ENCODE measurements at regions not wholly inside any gene's neighbourhood (a gene's known extent, or its start where the extent isn't known, plus 50 kb on each side); places are given as distances from the start of the nearest gene placed in this dataset.

DNA sequence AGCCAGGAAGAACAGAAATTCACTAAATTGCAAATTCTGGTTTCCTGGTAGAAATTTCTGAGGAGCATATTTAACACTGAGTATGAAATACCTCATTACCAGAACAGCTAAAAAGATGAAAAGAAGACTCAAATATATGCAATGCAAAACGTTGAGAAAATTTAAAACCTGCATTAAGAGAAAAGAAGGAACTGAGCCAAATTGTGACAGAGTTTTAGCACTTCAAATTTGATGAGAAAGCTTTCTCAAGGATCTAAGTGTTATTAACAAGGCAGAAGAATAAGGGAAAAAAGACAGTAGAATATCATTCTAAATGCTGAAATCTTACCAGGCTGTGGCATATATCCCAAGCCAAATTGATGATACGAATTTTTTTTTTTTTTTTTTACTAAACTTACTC, 443.0 kb downstream of the COL12A1 start:
- no peak for DNase-seq

DNA sequence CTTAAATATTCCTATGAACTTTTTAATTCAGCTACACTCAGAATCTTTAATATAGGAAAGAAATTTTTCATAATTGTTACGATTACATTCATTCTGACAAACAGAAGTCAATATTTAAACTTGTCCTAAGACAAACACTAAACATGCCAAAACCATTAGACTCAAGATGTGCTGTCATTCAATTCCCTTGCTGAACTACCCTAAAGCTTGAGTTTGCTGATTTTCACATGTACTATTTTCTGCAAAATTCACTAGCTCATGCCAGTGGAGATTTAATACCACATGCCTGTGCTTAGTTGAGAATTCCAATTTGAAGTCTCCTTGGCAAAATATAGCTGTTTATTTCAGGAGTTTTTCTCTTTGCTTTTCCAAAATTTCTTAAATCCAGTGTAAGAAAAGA, 448.0 kb downstream of the COL12A1 start:
- no peak for DNase-seq

DNA sequence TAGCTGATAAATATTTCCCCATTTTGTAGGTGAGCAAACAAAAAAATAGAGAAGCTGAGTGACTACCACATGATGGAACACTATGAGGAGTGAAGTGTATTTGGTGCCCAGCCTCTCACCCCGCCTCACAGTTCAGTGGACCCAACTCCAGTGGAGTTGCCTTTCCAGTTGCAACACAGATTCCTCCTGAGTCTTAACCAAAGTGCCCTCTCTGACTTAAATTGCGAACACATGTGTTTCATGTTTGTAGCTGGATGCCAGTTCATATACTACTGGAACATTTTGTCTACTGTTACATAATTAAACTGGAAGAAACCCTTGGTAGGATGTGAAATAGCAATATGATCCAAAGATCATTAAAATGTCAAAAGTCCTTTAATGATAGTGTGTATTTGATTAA, 448.9 kb downstream of the COL12A1 start:
- DNase-seq = no peak

DNA sequence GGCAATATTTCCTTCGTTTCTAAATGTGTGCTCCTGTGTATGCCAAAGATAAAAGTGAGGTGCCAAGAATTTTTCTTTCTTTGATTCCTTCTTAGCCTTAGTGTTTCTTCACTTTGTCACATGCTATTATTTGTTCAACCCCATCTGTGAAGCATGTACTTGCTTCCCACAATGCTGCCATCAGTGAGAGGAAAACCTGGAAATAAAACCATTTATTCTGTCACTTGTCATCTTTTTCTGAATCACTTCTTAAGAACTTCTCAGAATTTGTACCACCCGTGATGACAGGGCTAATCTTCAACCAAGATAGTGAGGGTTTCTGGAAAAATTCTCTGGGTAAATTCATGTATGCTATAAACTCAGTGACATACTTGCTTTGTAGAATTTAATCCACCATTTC, 450.1 kb downstream of the COL12A1 start:
- peak; percentile 59 for DNase-seq

DNA sequence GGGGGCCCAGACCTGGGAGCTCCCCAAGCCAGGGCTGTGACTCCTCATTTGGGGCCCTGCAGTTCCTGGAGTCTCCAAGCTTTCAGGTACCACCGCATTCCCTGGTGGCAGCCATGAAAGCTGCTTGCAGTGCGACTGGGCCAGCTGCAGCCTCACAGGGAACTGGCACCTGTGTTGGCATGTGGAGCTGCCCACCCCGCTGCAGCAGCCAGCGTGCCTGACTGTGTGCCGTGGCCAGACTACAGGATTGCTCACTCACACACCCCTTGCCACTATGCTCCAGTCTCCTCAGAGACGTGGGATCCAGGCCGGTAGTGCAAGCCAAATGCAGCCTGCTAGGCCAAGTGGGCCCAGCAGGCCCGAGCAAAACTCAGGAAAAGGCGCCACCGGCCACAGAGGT, 450.7 kb downstream of the COL12A1 start:
- no peak for DNase-seq

DNA sequence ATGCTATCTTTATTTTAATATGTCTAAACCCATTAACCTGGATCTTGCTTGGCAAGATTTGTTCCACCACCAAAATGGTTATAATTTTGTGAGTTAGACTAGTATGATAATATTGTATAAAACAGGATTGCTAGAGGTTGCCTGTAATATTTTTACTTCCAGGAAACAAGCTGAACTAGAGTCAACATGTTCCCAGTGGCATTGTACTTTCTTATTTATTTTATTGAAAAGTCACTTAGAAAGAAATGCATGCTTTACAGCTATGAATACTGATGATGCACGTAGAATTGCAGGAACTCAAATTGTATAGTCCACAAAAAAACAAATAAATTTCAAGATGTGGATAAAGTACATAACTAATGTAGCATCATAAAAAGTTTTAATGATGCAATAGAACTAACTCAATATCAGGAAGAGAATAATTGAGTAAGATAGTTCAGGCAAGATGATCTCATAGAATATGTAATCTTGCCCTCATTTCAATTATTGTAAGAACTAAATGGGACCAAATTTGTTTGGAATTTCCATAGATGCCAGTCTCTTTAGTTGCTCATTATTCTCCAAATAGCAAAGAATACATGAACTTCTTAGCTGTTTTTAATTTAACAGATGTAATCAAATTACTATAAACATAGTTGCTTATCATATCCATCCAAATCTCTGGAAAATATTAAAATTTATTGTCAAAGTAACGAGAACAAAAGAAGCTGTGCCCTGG, 451.8 kb downstream of the COL12A1 start:
- no peak for DNase-seq

DNA sequence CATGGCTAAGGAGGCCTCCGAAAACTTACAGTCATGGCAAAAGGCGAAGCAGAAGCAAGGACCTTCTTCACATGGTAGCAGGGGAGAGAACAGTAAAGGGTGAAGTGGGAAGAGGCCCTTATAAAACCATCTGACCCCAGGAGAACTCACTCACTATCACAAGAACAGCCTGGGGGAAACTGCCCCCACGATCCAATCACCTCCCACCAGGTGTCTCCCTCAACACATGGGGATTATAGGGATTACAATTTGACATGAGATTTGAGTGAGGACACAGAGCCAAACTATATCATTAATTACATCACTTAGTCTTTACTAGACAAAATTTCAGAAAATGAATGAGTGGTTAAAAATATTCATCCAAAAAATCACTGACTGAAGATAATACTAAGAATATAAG, 453.6 kb downstream of the COL12A1 start:
- peak; percentile 6 for DNase-seq

DNA sequence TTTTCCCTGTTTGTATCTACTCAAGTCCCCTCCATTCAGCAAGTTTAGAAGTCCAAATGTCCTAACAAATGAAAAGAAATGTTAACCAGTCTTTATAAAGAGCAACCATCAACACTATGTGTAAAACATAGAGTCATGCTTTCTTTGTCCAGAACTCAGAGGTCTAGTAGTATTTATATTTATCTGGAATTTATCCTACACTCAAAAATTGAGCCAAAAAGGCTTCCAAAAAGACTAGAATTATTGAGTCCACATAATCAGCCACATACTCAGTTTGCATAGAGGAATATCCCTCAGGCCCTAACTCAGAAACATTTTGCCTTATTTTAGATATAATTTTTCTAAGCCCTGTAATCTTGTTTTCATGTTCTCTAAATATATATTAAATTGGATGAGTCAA, 455.0 kb downstream of the COL12A1 start:
- DNase-seq = no peak

DNA sequence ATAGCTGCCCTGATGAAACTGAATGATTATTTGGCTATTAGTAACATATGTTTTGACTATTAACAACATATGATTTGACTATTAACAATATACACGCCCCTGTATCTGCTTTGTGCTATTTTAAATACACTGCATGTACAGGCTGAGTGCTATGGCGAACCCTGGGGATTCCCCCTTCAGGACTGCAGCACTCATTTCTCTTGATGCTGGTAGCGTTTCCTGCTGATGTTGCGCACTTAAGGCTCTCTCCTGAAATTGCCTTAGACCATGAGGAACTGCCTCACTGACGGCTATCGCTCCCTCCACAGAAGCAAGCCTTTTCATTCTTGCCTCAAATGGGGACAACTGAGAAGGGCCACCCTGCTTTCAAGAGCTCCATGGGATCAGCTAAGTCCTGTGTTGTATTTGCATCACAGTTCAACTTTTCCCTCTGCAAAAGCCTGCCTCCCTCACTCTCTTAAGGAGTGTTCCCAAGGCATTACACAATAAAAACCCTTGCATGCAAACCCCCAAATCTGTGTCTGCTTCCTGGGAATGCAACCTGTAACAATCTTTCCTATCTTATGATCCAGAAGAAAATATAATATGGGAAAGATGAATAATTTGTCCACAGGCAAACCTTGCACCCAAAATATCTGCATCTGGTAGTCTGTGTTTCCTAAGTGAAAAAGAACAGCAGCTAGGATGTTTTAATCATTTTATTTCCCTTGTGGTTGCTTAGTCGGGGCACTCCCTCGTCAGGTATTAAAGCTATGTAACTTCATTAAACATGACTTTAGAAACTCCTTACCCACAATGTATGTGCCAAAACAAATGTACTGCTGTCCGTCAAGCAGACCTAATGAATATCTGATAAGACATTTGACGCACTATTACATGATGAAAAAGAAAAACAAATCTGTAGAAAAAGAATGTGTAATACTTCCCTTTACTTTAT, 456.4 kb downstream of the COL12A1 start:
- DNase-seq = peak; percentile 59

DNA sequence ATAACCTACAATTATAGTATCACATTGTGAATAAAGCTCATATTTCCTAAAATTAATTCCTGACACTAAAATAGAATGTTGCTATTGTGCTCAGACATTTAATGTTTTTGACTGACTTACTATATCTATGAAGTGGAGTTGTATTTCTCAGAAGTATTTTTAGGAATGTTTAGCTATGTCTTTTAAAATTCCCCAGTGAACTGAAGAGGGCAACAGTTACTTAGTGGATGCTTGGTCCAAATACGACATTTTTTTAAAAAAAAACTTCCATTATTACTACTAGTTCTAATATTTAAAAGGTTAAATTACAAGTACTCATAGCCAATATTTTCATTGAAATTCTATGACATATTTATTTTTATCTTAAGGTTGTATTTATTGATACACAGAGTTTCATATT, 460.2 kb downstream of the COL12A1 start:
- no peak for DNase-seq

DNA sequence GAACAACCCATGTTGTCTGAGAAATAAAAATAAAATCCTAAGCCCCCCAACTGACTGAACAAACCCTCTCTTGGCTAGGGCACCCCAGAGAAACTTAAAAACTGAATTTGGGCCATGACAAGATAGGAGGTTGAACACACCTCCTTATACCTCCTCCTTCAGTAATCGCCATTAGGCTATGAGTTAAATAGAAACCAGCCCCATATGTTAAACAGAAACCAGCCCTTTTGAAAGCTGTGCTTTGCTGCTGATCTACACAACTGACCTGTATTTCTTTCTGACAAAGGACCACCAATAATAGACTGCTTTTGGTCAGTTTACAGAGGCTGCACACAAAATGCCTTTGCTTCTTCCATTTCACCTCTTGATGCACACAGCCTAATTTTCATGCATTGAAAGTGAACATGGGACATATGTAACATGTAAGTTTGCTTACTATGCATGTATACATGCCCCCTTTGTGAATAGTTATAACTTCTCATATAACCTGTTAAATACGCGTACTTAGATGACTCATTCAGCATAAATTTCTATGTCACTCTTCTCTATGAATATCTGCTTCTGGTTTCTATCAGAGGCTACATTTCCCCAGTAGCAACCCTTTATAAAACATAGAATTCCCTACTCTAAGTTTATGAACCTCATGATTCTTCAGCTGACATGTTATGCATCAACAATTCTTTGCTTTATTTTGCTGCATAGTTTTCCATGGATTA, 462.9 kb downstream of the COL12A1 start:
- DNase-seq = peak; percentile 30

DNA sequence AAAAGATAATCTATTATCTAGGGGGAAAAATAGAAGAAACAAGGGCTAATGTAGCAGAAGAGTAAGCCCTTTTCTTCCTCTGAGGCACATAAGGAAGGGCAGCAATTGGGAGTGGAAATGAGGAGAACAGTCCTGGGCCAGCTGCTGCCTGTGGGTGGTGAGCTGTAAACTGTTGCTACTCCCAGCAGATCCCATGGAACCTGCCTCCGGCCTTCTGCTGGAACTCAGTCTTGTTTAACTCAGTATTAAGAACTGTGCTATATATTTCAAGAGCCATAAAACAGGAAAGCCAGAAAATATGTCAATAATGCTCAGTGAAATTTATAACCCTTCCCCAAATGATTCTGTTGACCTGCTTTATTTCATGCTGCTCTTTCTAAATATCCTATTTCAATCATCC, 464.2 kb downstream of the COL12A1 start:
- no peak for DNase-seq

DNA sequence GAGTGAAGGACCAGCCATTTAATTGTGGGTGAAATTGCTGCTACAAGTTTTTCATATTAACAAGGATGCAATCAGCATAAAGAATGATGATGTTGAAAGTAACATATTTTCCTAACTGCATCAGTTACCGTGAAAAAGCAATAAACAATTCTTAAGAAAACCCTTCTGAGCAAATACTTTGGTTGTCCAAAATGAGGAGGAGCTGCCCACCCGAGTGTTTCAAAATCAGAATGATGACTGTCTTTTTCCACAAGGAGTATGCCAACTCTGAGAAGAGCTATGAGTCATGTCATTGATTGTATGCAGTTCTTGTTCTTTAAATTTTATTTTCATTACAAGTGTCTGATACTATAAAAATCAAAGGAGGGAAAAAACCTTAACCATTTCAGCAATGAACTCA, 470.5 kb downstream of the COL12A1 start:
- DNase-seq = peak; percentile 95

DNA sequence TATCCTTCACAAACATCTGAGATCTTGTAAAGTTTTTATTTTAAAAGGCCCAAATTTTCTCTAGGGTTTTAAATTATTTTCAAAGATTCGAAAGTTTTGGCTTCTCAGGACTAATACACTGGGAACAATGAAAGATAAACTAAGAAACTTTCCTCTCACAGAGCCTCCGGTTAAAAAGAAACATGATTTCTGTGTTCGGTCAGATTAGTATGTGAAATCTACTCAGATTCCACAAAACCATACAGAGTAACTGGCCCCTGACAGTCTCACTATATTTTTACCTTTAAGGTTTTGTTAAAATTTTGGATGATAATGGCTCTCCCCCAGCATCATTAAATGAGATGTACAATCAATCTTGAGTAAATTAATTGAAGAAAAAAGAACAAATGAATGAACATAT, 471.0 kb downstream of the COL12A1 start:
- peak; percentile 3 for DNase-seq

DNA sequence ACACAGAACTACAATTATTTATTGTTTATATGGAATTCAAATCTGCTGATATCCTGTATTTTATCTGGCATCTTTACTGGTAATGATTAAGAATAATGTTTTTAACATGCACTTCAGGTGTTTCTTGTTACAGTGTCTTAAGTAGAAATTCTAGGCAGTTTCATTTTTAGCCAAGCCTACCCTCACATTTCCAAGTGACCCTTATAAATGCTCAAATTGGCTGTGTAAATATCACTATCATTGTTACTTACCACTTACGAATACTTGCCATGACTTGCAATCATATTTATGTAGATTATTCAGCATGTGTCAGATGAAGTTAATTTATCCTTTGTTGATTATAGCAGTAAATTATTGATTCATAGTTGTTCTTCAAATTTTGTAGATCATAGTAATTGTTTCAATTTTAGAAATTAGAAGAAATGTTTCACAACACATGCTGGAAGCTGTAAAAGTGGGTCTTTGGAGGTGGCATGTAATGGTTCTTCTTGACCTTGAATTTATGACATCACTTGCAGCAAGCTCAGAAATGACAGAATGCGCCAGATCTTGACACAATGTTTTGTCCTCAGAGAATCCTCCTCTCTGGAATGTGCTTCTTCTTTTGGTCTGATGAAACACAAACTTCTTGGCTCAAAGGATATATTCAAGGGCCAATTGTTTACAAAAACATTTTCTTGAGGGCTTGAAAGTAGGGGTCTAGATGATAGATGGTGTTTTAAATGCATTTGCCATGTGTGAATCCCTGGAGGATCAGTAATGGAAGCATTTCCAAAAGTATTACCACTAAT, 471.8 kb downstream of the COL12A1 start:
- DNase-seq = peak; percentile 58

DNA sequence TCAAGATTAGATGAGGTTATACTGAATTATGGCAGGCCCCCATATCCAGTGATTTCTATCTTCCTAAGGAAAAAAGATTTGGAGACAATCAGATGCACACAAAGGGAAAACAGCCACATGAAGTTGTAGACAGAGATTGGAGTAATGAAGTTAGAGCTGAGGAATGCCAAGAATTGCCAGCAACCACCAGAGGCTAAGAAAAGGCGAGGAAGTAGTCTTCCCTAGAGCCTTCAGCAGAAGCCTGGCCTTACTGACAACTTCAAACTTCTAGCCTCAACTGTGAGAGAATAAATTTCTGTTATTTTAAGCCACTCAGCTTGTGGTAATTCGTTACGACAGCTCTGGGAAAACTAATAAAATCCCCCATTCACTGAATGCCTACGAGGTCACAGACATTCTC, 473.9 kb downstream of the COL12A1 start:
- DNase-seq = peak; percentile 91

DNA sequence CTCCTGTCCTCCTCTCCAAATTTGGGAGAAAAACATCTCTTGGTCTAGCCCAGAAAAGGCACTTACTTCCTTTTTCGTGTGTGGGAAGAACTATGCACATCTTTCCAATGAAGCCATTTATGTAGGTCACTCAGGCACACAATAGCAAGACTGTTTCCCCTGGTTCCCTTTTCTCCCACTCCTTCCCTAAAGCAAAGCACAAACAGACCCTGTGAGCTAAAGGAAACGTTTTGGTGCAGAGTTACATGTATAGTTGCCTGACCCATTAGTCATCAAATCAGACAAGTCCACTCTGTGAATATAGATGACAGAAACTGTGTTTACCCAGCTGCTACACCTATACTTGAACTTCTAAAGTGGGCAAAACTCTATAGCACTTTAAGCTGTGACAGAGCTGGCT, 474.6 kb downstream of the COL12A1 start:
- DNase-seq = peak; percentile 67

DNA sequence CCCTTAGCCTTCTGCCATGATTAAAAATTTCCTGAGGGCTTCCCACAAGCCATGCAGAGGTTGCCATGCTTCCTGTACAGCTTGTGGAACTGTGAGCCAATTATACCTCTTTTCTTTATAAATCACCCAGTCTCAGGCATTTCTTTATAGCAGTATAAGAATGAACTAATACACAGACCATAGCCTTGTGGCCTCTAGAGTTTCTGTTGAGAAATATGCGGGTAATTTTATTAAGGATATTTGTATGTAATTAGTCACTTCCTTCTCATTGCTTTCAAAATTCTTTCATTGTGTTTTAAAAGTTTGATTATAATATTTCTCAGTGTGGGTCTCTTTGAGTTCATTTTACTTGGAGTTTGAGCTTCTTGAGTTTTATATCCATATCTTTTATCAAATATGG, 484.9 kb downstream of the COL12A1 start:
- no peak for DNase-seq

DNA sequence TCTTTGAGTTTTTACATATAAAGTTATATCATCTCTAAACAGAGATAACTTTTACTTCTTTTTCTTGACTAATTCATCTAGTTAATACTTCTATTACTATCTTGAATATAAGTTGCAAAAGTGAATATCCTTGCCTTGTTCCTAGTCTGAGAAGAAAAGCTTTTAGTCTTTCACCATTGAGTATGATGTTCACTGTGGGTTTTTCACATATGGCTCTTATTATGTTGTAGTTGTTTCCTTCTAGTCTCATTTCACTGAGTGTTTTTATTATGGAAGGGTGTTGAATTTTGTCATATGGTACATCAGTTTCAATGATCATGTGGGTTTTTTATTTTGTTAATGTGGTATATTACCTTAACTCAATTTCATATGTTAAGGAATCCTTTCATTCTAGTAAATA, 488.3 kb downstream of the COL12A1 start:
- no peak for DNase-seq

DNA sequence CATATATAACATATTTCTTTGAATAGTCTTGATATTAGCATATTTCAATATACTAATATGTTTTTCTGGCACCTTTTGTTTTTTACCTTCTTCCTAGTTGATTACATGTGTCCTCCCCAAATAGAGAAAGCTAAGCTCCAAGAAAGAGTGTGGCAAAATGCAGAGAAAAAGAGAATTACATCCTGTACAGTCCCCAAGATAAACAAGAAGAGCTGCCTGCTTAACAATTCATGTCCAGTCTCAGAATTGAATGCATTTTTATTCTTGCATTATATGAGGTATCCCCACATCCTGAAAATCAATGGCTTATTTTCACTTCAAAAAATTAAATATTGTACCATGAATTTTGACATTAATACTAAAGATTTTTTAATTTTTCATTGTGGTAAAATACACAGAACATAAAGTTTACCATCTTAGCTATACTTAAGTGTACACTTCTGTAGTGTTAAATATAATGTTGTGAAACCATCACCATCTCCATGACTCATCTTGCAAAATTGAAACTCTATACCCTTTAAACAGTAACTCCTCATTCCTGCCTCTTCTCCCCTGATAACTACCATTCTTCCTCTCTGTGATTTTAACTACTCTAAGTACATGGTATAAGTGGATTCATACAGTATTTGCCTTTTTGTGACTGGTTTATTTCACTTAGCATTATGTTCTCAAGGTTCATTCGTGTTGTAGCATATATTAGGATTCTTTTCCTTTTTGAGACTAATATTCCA, 490.3 kb downstream of the COL12A1 start:
- peak; percentile 77 for DNase-seq

DNA sequence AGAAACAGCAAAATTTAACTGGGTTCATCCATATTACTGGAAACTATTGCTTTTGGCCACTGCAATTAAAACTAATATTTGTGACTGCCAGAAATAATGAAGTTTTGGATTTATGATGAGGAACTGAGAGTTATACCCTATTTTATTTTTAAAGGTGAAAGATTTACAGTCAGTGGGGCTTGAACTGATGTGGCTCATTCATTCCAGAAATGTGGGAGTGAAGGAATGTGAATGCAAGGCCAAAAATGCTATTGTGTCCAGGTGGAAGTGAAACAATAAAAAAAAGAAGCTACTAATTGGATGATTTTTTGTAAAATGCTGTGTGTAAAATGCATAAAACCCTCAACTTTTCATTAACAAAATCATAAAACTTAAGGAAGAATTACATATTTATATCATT, 491.9 kb downstream of the COL12A1 start:
- peak; percentile 37 for DNase-seq

DNA sequence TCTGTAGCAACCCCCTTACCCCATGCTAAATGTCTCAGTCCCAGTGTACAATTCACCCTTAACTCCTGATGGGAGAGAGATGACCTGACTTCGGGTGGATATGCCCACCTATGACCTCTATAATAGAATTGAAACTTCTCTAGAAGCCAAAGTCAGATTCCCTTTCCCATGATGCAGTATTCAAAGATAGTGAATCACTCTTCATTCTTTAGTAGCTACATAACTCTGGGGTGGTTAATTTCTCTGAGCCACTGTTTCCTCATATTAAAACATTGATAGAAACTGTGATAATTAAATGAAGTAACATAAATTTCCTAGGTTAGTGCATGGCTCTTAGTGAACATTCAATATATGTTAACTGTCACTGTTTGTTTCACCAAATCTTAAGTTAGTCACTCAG, 500.4 kb downstream of the COL12A1 start:
- DNase-seq = peak; percentile 38
